DND-41 (cell line): ENCODE measurements at regions not wholly inside any gene's neighbourhood (a gene's known extent, or its start where the extent isn't known, plus 50 kb on each side); places are given as distances from the start of the nearest gene placed in this dataset.

Experiments used
- ATAC-seq: fragments of 200-7000 bp; cut with Tn5 transposase; 3 replicates; pipeline ENCODE4 v1.9.1; 2021; ENCODE audit warnings: low read depth; ENCODE audit not compliant: insufficient read depth
- DNase-seq: peaks from one replicate; pipeline ENCODE4 v3.0.0-alpha.2; 2020
- H2AFZ ChIP-seq: 2 replicates; pipeline ENCODE4 v1.6.0; 2012; ENCODE audit warnings: low read depth, low read length
- H3K27ac ChIP-seq: 2 replicates; pipeline ENCODE4 v1.5.1; 2012; ENCODE audit warnings: low read length, inconsistent platforms
- H3K27me3 ChIP-seq: fragments of 200-600 bp; sonication (generic); 2 replicates; pipeline ENCODE4 v1.6.0; 2012; ENCODE audit warnings: low read length, mild to moderate bottlenecking, inconsistent platforms; ENCODE audit not compliant: insufficient read depth, poor library complexity
- H3K36me3 ChIP-seq: 2 replicates; pipeline ENCODE4 v1.5.1; 2012; ENCODE audit warnings: low read length, inconsistent platforms; ENCODE audit not compliant: insufficient read depth
- H3K4me1 ChIP-seq: 2 replicates; pipeline ENCODE4 v1.5.1; 2012; ENCODE audit warnings: mild to moderate bottlenecking, low read length; ENCODE audit not compliant: insufficient read depth
- H3K4me2 ChIP-seq: 2 replicates; pipeline ENCODE4 v1.6.0; 2012; ENCODE audit warnings: mild to moderate bottlenecking, moderate library complexity, low read length, inconsistent platforms; ENCODE audit not compliant: insufficient read depth
- H3K4me3 ChIP-seq, 2 experiments: fragments of 200-600 bp in 1 of 2; shearing (Covaris generic) in 1 of 2; 2 replicates each; pipeline ENCODE4 v1.5.1; 2012 to 2016; ENCODE audit warnings: inconsistent platforms in 2 of 2, low read length in 2 of 2, mild to moderate bottlenecking in 2 of 2, low read depth in 1 of 2, moderate library complexity in 1 of 2
- H3K79me2 ChIP-seq: 2 replicates; pipeline ENCODE4 v1.6.0; 2012; ENCODE audit warnings: low read length, inconsistent platforms; ENCODE audit not compliant: insufficient read depth
- H3K9ac ChIP-seq: 2 replicates; pipeline ENCODE4 v1.6.0; 2012; ENCODE audit warnings: low read depth, mild to moderate bottlenecking, inconsistent platforms, low read length, moderate library complexity
- H3K9me3 ChIP-seq: 2 replicates; pipeline ENCODE4 v1.5.1; 2012; ENCODE audit warnings: low read length, moderate library complexity, mild to moderate bottlenecking, inconsistent platforms; ENCODE audit not compliant: insufficient read depth, severe bottlenecking
- H4K20me1 ChIP-seq: 2 replicates; pipeline ENCODE4 v1.6.0; 2012; ENCODE audit warnings: low read length; ENCODE audit not compliant: insufficient read depth
- EZH2 ChIP-seq: IDR thresholded peaks from 3 replicates; pipeline ENCODE4 v1.6.1; 2012; ENCODE audit warnings: borderline replicate concordance, low read depth, mild to moderate bottlenecking, moderate library complexity, low read length, inconsistent platforms; ENCODE audit not compliant: severe bottlenecking
- TF ChIP-seq, protein P1 (sequence below): IDR thresholded peaks from 2 replicates; pipeline ENCODE4 v1.5.1; 2012; ENCODE audit warnings: borderline replicate concordance, low read length, moderate library complexity, mild to moderate bottlenecking; ENCODE audit not compliant: poor library complexity, severe bottlenecking; ENCODE audit errors: extremely low read depth

DNA sequence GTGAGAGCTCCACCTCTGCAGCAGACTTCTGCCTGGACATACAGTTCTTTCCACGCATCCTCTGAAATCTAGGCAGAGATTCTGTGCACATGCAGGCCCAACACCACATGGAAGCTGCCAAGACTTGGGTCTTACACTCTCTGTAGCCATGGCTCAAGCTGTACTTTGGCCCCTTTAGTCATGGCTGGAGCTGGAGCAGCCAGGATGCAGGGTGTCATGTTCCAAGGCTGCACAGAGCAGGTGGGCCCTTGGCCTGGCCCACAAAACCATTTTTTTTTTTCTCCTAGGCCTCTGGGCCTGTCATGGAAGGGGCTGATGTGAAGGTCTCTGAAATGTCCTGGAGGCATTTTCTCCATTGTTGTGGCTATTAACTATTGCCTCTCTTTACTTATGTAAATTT is 990.5 kb upstream of the ADGRL3 start:
- Histone ChIP-seq H3K27ac (no peak overlapping the region), H2AFZ (no peak overlapping the region), H4K20me1 (no peaks in the 10 kb centered on the region), H3K9me3 (no peaks in the 10 kb centered on the region), H3K79me2 (no peaks in the 10 kb centered on the region), H3K9ac (no peak overlapping the region), H3K4me3 (no peak overlapping the region), H3K4me2 (no peak overlapping the region), H3K36me3 (no peaks in the 10 kb centered on the region), H3K4me1 (no peaks in the 10 kb centered on the region), H3K27me3 (no peaks in the 10 kb centered on the region)
- no peak for ATAC-seq
- DNase-seq, result no peak
- TF ChIP-seq EZH2, result no peak
- TF ChIP-seq, protein P1, sequence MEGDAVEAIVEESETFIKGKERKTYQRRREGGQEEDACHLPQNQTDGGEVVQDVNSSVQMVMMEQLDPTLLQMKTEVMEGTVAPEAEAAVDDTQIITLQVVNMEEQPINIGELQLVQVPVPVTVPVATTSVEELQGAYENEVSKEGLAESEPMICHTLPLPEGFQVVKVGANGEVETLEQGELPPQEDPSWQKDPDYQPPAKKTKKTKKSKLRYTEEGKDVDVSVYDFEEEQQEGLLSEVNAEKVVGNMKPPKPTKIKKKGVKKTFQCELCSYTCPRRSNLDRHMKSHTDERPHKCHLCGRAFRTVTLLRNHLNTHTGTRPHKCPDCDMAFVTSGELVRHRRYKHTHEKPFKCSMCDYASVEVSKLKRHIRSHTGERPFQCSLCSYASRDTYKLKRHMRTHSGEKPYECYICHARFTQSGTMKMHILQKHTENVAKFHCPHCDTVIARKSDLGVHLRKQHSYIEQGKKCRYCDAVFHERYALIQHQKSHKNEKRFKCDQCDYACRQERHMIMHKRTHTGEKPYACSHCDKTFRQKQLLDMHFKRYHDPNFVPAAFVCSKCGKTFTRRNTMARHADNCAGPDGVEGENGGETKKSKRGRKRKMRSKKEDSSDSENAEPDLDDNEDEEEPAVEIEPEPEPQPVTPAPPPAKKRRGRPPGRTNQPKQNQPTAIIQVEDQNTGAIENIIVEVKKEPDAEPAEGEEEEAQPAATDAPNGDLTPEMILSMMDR, result no peak

DNA sequence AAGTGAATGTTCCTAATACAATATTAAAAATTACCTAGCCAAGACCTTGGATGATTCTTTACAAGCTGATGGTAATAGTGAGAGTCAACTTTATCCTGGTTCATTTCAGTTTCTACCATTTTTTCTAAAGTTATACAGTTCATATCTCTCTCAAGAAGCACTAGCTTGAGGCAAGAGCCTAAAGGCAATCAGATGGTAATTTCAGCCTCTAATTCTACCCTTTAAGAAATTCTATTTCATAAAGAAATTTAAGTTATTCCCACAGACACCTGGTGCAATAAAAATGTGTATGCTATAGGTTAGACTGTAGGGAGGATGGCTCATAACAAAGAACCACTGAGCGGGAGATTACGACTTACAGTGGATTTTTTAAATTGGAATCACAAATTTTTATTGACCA is 984.2 kb upstream of the ADGRL3 start:
- no peak overlapping the region for H3K9ac ChIP-seq
- no peak overlapping the region for H3K4me3 ChIP-seq
- no peak overlapping the region for H3K27ac ChIP-seq
- H3K27me3 ChIP-seq, result no peaks in the 10 kb centered on the region
- H3K36me3 ChIP-seq, result no peaks in the 10 kb centered on the region
- no peak overlapping the region for H2AFZ ChIP-seq
- no peak for TF ChIP-seq EZH2
- TF ChIP-seq, protein P1, result no peak
- no peaks in the 10 kb centered on the region for H4K20me1 ChIP-seq
- no peak for ATAC-seq
- DNase-seq, result no peak
- H3K79me2 ChIP-seq, result no peaks in the 10 kb centered on the region
- no peaks in the 10 kb centered on the region for H3K4me1 ChIP-seq
- H3K9me3 ChIP-seq, result no peaks in the 10 kb centered on the region
- no peak overlapping the region for H3K4me2 ChIP-seq

DNA sequence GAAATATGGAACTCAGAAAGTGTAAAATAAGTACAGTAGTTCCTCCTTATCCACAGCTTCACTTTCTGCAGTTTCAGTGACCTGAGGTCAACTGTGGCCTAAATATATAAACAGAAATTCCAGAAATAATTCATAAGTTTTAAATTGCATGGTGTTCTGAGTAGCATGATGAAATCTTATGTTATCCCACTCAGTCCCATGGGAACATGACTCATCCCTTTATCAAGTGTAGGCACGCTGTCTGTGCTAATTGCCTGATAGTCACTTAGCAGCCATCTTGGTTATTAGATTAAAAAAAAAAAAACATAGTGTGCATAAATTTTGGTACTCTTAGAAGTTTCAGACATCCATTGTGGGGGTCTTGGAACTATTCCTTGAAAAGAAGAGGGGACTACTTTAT is 983.4 kb upstream of the ADGRL3 start:
- Histone ChIP-seq H3K79me2 (no peaks in the 10 kb centered on the region), H3K4me1 (no peaks in the 10 kb centered on the region), H3K4me3 (no peak overlapping the region), H3K27me3 (no peaks in the 10 kb centered on the region), H2AFZ (no peak overlapping the region), H3K9ac (no peak overlapping the region), H3K27ac (no peak overlapping the region), H3K36me3 (no peaks in the 10 kb centered on the region), H4K20me1 (no peaks in the 10 kb centered on the region), H3K4me2 (no peak overlapping the region), H3K9me3 (no peaks in the 10 kb centered on the region)
- no peak for ATAC-seq
- TF ChIP-seq, protein P1, result no peak
- no peak for TF ChIP-seq EZH2
- DNase-seq, result no peak

DNA sequence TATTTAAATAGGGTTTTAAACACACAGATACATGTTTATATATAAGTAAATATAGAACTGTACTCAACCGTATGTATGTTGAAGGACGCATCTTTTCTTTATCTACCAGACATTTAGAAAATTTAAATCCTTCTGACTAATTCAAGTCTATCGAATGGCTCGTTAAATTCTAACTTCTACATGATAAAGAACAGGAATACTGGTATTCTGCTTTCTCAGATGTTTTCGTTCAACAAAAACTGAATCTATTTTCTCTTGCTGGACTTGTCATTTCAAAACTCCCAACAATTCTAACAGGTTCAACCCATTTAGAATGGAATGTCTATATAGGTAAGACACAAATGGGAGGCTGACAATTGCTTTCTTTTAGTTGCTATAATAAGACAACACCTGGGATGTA is 978.3 kb upstream of the ADGRL3 start:
- H3K4me3 ChIP-seq, result no peak overlapping the region

More for the DNA sequence above, 978.3 kb upstream of the ADGRL3 start:
- DNase-seq (no peak), ATAC-seq (no peak)
- Histone ChIP-seq H3K27me3 (no peaks in the 10 kb centered on the region), H3K4me1 (no peaks in the 10 kb centered on the region), H3K79me2 (no peaks in the 10 kb centered on the region), H3K9ac (no peak overlapping the region), H4K20me1 (no peaks in the 10 kb centered on the region), H2AFZ (no peak overlapping the region), H3K27ac (no peak overlapping the region), H3K4me2 (no peak overlapping the region), H3K9me3 (no peaks in the 10 kb centered on the region), H3K36me3 (no peaks in the 10 kb centered on the region)
- no peak for TF ChIP-seq EZH2
- TF ChIP-seq, protein P1, result no peak
